Heart left ventricle (tissue), 13 donors: ENCODE measurements at regions not wholly inside any gene's neighbourhood (a gene's known extent, or its start where the extent isn't known, plus 50 kb on each side); places are given as distances from the start of the nearest gene placed in this dataset.

ENCODE experiments used
- CTCF ChIP-seq, 12 donors: fragments of 200-600 bp; sonication (generic) in 4 of 12; IDR thresholded peaks; one replicate each; pipeline versions ENCODE4 v1.5.0 to v1.8.0; 2018 to 2022; ENCODE audit warnings: antibody characterized with exemption in 12 of 12, mild to moderate bottlenecking in 5 of 12
- POLR2A ChIP-seq, 2 donors: fragments of 450-650 bp; IDR thresholded peaks; one replicate each; pipeline ENCODE4 v1.6.1; 2017; ENCODE audit warnings: antibody characterized with exemption in 2 of 2, mild to moderate bottlenecking in 2 of 2, moderate library complexity in 2 of 2
- donor health status: ischemic (EF 13 %, LVEDD 7.1; RV severe dilation, severe dysfunction).
- donor health status: DM: no; HTN: yes; CAD: no.
- donor health status: DM: no; HTN: no; CAD: no.
- donor health status: ischemic (EF 25% LVEDD 6.9; RV normal size, moderate dysfunction).
- donor health status: ischemic (EF 25% LVEDD 5.7; RV mildly dilated, moderate dysfunction).
- donor health status: ischemic (EF 35%, LVEDD 5.7; RV mildly dilated, moderate dysfunction).
- donor health status: nonischemic (EF 11% LVEDD 7.7; RV severe dilation, severe dysfunction).
- donor health status: DM: yes; HTN: yes; CAD: no.
- donor health status: PGD.
- donor health status: ischemic (EF 29% LVEDD 5.4; RV normal size, mild dysfunction).
- donor health status: nonischemic (EF 23%, LVEDD 6.1; RV moderate dilation, normal function).

- no peak for TF ChIP-seq CTCF (IDR thresholded peaks at IDR 0.05)
- no peak for TF ChIP-seq POLR2A (IDR thresholded peaks at IDR 0.05)
Observed at GRCh38 chr13:83547043-83547442, 335.2 kb downstream of the SLITRK1 start.
